ENCODE measurements at regions not wholly inside any gene's neighbourhood (a gene's known extent, or its start where the extent isn't known, plus 50 kb on each side); places are given as distances from the start of the nearest gene placed in this dataset.
"Not testable (repeated sequence)": the region's sequence is repeated elsewhere in the genome, so short reads cannot be mapped to it uniquely, and the experiment has no call there.

GRCh38 chr10:47619300-47620012 lies 96.0 kb upstream of the AGAP9 start:
- H3K4me3 Mint-ChIP-seq (ENCODE audit: unreplicated experiment); H3K36me3 Mint-ChIP-seq (ENCODE audit: low read depth); H3K9me3 Mint-ChIP-seq (ENCODE audit: low read depth); H3K27me3 Mint-ChIP-seq (ENCODE audit: low read depth); H3K4me1 Mint-ChIP-seq (ENCODE audit: low read depth); DNase-seq (ENCODE audit: low spot score); H3K27ac Mint-ChIP-seq (ENCODE audit: unreplicated experiment): not testable (repeated sequence)
- peak; percentile 10 for TF ChIP-seq CTCF (IDR thresholded peaks at IDR 0.05)

GRCh38 chr10:47609311-47609710 lies 85.9 kb upstream of the AGAP9 start:
- H3K4me3 Mint-ChIP-seq (ENCODE audit: unreplicated experiment); H3K9me3 Mint-ChIP-seq (ENCODE audit: low read depth); H3K27ac Mint-ChIP-seq (ENCODE audit: unreplicated experiment); DNase-seq (ENCODE audit: low spot score); H3K36me3 Mint-ChIP-seq (ENCODE audit: low read depth); H3K27me3 Mint-ChIP-seq (ENCODE audit: low read depth); H3K4me1 Mint-ChIP-seq (ENCODE audit: low read depth): not testable (repeated sequence)

- not testable (repeated sequence) for H3K36me3 Mint-ChIP-seq (ENCODE audit: low read depth); H3K9me3 Mint-ChIP-seq (ENCODE audit: low read depth); H3K4me3 Mint-ChIP-seq (ENCODE audit: unreplicated experiment); H3K27ac Mint-ChIP-seq (ENCODE audit: unreplicated experiment); H3K27me3 Mint-ChIP-seq (ENCODE audit: low read depth); H3K4me1 Mint-ChIP-seq (ENCODE audit: low read depth); DNase-seq (ENCODE audit: low spot score)
Measured at GRCh38 chr10:47605791-47606773, 82.6 kb upstream of the AGAP9 start.

GRCh38 chr10:47600604-47601003 lies 77.2 kb upstream of the AGAP9 start:
- H3K27ac Mint-ChIP-seq (ENCODE audit: unreplicated experiment): not testable (repeated sequence)

GRCh38 chr10:47600127-47600526 lies 76.7 kb upstream of the AGAP9 start:
- H3K4me3 Mint-ChIP-seq (ENCODE audit: unreplicated experiment); H3K36me3 Mint-ChIP-seq (ENCODE audit: low read depth); H3K27me3 Mint-ChIP-seq (ENCODE audit: low read depth); DNase-seq (ENCODE audit: low spot score); H3K4me1 Mint-ChIP-seq (ENCODE audit: low read depth); H3K9me3 Mint-ChIP-seq (ENCODE audit: low read depth); H3K27ac Mint-ChIP-seq (ENCODE audit: unreplicated experiment): not testable (repeated sequence)

More at GRCh38 chr10:47600604-47601003, 77.2 kb upstream of the AGAP9 start:
- not testable (repeated sequence) for DNase-seq (ENCODE audit: low spot score); H3K27me3 Mint-ChIP-seq (ENCODE audit: low read depth); H3K4me3 Mint-ChIP-seq (ENCODE audit: unreplicated experiment); H3K36me3 Mint-ChIP-seq (ENCODE audit: low read depth); H3K9me3 Mint-ChIP-seq (ENCODE audit: low read depth); H3K4me1 Mint-ChIP-seq (ENCODE audit: low read depth)

- H3K27me3 Mint-ChIP-seq (ENCODE audit: low read depth); H3K36me3 Mint-ChIP-seq (ENCODE audit: low read depth); DNase-seq (ENCODE audit: low spot score); H3K4me1 Mint-ChIP-seq (ENCODE audit: low read depth); H3K4me3 Mint-ChIP-seq (ENCODE audit: unreplicated experiment); H3K9me3 Mint-ChIP-seq (ENCODE audit: low read depth); H3K27ac Mint-ChIP-seq (ENCODE audit: unreplicated experiment): not testable (repeated sequence)
Measured at GRCh38 chr10:47599657-47600056, 76.2 kb upstream of the AGAP9 start.

GRCh38 chr10:47593805-47594204 lies 70.4 kb upstream of the AGAP9 start:
- H3K27ac Mint-ChIP-seq (ENCODE audit: unreplicated experiment); H3K4me3 Mint-ChIP-seq (ENCODE audit: unreplicated experiment); H3K4me1 Mint-ChIP-seq (ENCODE audit: low read depth); DNase-seq (ENCODE audit: low spot score); H3K27me3 Mint-ChIP-seq (ENCODE audit: low read depth); H3K36me3 Mint-ChIP-seq (ENCODE audit: low read depth); H3K9me3 Mint-ChIP-seq (ENCODE audit: low read depth): not testable (repeated sequence)

- H3K9me3 Mint-ChIP-seq (ENCODE audit: low read depth); H3K36me3 Mint-ChIP-seq (ENCODE audit: low read depth); DNase-seq (ENCODE audit: low spot score); H3K27me3 Mint-ChIP-seq (ENCODE audit: low read depth); H3K27ac Mint-ChIP-seq (ENCODE audit: unreplicated experiment); H3K4me1 Mint-ChIP-seq (ENCODE audit: low read depth); H3K4me3 Mint-ChIP-seq (ENCODE audit: unreplicated experiment): not testable (repeated sequence)
Measured at GRCh38 chr10:47593129-47593528, 69.7 kb upstream of the AGAP9 start.

GRCh38 chr10:47590956-47591355 lies 67.5 kb upstream of the AGAP9 start:
- H3K27ac Mint-ChIP-seq (ENCODE audit: unreplicated experiment); H3K4me1 Mint-ChIP-seq (ENCODE audit: low read depth); DNase-seq (ENCODE audit: low spot score); H3K4me3 Mint-ChIP-seq (ENCODE audit: unreplicated experiment); H3K36me3 Mint-ChIP-seq (ENCODE audit: low read depth); H3K9me3 Mint-ChIP-seq (ENCODE audit: low read depth); H3K27me3 Mint-ChIP-seq (ENCODE audit: low read depth): not testable (repeated sequence)

GRCh38 chr10:47590534-47590933 lies 67.1 kb upstream of the AGAP9 start:
- not testable (repeated sequence) for DNase-seq (ENCODE audit: low spot score); H3K27me3 Mint-ChIP-seq (ENCODE audit: low read depth); H3K36me3 Mint-ChIP-seq (ENCODE audit: low read depth); H3K4me1 Mint-ChIP-seq (ENCODE audit: low read depth); H3K27ac Mint-ChIP-seq (ENCODE audit: unreplicated experiment); H3K9me3 Mint-ChIP-seq (ENCODE audit: low read depth); H3K4me3 Mint-ChIP-seq (ENCODE audit: unreplicated experiment)

- not testable (repeated sequence) for H3K4me1 Mint-ChIP-seq (ENCODE audit: low read depth); H3K9me3 Mint-ChIP-seq (ENCODE audit: low read depth); H3K36me3 Mint-ChIP-seq (ENCODE audit: low read depth); DNase-seq (ENCODE audit: low spot score); H3K27ac Mint-ChIP-seq (ENCODE audit: unreplicated experiment); H3K4me3 Mint-ChIP-seq (ENCODE audit: unreplicated experiment); H3K27me3 Mint-ChIP-seq (ENCODE audit: low read depth)
Measured at GRCh38 chr10:47582051-47582450, 58.6 kb upstream of the AGAP9 start.

- DNase-seq (ENCODE audit: low spot score); H3K4me3 Mint-ChIP-seq (ENCODE audit: unreplicated experiment); H3K4me1 Mint-ChIP-seq (ENCODE audit: low read depth); H3K27ac Mint-ChIP-seq (ENCODE audit: unreplicated experiment); H3K9me3 Mint-ChIP-seq (ENCODE audit: low read depth); H3K36me3 Mint-ChIP-seq (ENCODE audit: low read depth); H3K27me3 Mint-ChIP-seq (ENCODE audit: low read depth): not testable (repeated sequence)
Measured at GRCh38 chr10:47580063-47580462, 56.6 kb upstream of the AGAP9 start.
